HG02943 (cell line): ENCODE measurements at regions not wholly inside any gene's neighbourhood (a gene's known extent, or its start where the extent isn't known, plus 50 kb on each side); places are given as distances from the start of the nearest gene placed in this dataset.
"Not testable (repeated sequence)": the region's sequence is repeated elsewhere in the genome, so short reads cannot be mapped to it uniquely, and the experiment has no call there.

ENCODE experiments used
- ATAC-seq: cut with Tn5 transposase; IDR thresholded peaks from one replicate; pipeline ENCODE4 v1.9.1; 2021; ENCODE audit warnings: mild to moderate bottlenecking, low read depth, moderate library complexity; ENCODE audit not compliant: unreplicated experiment

DNA sequence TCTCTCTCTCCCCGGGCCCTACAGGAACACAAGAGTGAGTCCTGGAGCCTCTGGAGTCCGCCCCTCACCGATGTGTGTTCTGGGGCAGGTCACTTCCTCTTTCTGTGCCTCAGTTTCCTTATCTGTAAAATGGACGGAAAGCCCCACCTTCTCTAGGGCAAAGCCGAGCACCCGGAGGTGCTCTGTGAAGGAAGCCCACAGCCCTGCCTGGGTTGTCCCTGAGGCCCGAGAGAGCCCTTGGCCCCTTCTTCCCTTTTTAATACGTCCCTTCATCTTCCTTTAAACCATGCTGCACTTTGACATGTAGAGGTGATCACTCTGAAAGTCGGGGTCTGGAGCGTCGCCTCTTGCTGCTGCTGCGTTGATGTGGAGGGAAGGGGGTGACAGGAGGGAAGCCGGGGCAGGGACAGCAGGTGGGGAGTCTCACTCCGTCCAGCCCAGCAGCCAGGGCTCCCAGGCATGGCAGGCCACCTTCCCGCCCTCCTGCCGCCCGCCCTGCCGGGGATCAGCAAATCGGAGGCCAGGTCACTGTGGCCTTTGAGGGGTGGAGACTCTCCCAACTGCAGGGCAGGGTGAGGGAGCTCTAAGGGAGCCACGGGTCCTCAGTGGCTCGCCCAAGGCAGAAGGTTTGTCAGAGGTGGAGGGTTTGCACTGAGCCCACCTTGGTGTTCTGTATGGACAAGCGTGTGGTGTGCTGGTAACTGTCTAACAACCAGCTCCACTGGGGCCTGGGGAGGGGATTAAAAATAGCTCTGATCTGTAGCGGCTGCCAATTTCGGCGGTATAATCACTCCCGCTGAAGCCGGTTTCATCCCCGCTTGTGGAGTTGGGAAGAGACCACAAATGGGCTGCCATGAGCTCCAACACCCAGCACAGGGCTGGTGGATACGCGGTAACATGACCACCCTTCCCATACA, 135.9 kb upstream of the ID2 start:
- no peak for ATAC-seq

GRCh38 chr2:8546612-8547283, 135.1 kb upstream of the ID2 start:
- no peak for ATAC-seq

- no peak for ATAC-seq
These were observed 134.4 kb upstream of the ID2 start for GRCh38 chr2:8547284-8548064.

- no peak for ATAC-seq
These were observed 133.7 kb upstream of the ID2 start for GRCh38 chr2:8548065-8548618.

GRCh38 chr2:8548619-8549150, 133.2 kb upstream of the ID2 start:
- ATAC-seq, result no peak

DNA sequence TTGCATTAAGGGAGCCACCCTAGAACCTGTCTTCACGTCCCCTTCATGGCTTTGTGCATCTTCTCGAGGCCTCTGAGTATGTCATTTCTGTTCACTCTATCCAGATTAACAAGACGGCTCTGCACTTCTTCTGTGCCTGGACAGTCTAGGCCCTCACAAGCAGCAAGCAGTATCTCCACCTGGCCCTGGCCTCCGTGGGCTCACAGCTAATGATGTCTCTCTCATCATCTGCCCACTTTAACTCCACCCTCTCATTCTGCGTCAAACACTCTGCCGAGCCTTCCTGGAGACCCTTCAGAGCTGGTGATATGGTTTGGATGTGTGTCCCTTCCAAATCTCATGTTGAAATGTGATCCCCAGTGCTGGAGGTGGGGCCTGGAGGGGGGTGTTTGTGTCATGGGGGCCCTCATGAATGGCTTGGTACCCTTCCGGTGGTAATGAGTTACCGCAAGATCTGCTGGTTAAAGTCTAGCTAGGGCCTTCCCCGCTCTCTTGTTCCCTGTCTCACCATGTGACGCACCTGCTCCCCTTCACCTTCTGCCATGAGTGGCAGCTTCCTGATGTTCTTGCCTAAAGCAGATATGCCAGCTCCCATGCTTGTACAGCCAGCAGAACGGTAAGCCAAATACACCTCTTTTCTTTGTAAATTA, 132.5 kb upstream of the ID2 start:
- no peak for ATAC-seq

DNA sequence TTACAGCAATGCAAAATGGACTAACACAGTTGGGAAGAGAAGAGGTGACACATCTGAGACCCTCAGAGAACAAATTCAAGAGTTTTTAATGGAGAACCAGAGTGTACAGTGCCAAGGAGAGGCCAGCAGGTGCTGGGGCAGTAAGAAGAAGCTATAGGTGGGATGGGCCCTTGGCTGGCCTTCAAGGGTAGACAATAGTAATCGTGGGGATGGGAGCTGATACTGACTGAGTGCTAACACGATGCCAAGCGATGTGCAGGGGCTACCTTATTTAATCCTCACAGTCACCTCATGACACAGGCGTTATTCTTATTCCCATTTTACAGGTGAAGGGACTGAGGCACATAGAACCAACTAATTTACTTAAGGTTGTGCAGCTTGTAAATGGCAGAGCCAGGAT, 131.9 kb upstream of the ID2 start:
- no peak for ATAC-seq

GRCh38 chr2:8550481-8550880, 131.4 kb upstream of the ID2 start:
- no peak for ATAC-seq

DNA sequence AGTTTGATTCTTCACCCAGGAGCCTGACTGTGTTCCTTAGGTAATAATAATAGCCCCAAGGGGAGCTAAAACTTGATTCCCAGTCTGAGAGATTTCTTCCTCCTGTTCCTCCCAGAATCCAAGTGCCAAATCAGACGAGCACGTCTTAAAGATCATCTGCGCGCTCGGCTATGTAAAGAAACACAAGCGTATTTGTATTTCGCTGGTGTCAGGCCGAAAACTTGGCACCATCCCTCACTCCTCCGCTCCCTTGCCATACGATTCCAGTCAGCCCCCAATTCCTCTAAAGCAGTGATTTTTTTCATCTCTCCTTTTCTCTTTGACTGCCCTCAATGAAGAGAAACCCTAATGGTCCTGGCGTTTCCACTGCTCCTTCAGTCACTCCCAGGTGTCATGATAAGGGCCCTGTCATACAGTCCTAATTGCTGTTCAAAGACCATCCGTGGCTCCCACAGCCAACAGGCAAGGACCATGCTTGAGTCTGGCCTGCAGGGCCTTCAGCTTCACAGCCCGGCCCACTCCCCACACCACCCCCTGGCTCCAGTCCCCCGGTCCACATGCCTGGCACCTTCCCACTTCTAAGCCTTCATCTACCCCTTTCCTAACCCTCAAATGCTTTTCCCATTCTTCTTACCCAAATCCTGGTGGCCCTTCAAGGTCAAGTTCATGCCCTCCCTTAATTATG, 130.8 kb upstream of the ID2 start:
- ATAC-seq, result no peak

- no peak for ATAC-seq
These were observed 130.2 kb upstream of the ID2 start for GRCh38 chr2:8551622-8552074.

DNA sequence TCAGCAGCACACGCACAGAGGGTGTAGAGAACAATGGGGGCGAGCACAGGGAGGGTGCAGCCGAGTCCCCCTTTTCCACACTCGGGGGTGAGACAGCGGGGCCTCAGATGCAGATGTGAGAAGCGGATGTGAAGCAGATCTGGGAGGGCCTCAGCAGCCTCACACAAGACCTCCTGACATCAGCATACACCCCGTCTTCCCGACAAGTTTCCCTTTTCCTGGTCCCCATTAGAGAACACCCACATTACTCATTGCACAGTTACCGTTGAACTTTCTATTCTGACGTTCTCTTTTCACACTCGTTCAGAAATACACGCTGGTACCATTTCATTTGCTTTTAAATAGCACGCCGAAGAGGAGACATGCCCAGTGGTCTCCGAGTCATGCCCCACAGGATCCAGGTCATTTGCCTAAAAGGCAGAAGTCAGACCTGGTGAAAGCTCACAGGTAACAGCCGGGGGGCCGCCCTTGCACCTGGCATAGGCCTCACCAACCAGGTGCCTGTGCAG, 129.5 kb upstream of the ID2 start:
- no peak for ATAC-seq

DNA sequence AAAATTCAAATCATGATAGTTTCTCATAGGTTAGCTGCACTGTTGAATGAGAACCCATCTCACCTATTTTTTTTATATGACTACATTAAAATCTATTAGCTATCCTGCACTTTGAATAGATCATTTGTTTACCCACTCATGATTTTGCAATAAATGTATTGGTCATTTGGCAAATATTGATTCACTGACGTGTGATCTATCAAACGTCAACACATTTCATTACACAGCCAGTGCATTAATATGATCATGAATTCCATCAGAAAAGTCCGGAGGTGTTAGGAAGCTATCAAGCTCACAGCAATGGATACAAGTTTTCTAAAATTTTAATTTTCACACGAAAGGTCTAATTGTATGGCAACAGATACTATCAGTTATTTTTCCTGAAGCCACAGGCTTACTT, 128.2 kb upstream of the ID2 start:
- no peak for ATAC-seq

GRCh38 chr2:8554296-8554806, 127.5 kb upstream of the ID2 start:
- ATAC-seq, result no peak

GRCh38 chr2:8555543-8555942, 126.3 kb upstream of the ID2 start:
- no peak for ATAC-seq

DNA sequence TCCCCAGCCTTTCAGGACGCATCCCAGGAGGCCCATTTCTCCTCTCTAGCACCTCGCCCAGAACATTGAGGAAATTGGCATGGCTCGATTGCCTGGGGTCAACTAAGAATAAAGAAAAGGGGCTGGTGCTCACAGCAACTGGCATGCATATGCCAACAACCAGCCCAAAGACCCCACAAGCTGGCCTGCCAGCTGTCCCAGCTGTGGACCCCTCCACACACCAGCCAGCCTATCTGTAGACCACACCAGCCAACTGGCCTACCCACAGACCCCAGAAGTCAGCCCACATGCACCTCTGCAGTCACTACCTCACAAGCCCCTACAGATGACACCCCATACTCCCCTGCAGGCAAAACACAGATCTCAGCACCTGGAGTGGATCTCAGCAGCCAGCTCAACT, 123.8 kb upstream of the ID2 start:
- ATAC-seq, result no peak

GRCh38 chr2:8558956-8559355, 122.9 kb upstream of the ID2 start:
- ATAC-seq, result no peak

DNA sequence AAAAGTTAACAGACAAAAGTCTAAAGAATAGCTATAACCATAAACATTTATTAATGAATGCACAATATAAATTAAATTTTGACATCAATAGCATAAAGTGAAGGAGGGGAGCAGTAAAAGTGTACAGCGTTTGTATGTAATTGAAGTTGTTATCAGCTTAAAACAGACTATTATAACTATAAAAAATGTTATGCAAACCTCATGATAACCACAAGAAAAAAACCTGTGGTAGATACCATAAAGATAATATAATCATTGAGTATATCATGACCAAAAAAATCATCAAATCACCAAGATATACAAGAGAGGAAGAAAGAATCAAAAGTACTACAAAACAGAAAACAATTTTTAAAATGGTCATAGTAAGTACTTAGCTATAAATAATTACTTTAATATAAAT, 122.1 kb upstream of the ID2 start:
- ATAC-seq, result no peak

GRCh38 chr2:8561692-8562091, 120.2 kb upstream of the ID2 start:
- ATAC-seq, result not testable (repeated sequence)
